GM21447 (cell line): ENCODE measurements at regions not wholly inside any gene's neighbourhood (a gene's known extent, or its start where the extent isn't known, plus 50 kb on each side); places are given as distances from the start of the nearest gene placed in this dataset.
"Not testable (repeated sequence)": the region's sequence is repeated elsewhere in the genome, so short reads cannot be mapped to it uniquely, and the experiment has no call there.

Experiments used
- ATAC-seq: cut with Tn5 transposase; IDR thresholded peaks from one replicate; pipeline ENCODE4 v1.9.1; 2021; ENCODE audit not compliant: unreplicated experiment

- no peak for ATAC-seq
Observed at GRCh38 chr7:90053094-90053493, 101.2 kb upstream of the STEAP1 start.

DNA sequence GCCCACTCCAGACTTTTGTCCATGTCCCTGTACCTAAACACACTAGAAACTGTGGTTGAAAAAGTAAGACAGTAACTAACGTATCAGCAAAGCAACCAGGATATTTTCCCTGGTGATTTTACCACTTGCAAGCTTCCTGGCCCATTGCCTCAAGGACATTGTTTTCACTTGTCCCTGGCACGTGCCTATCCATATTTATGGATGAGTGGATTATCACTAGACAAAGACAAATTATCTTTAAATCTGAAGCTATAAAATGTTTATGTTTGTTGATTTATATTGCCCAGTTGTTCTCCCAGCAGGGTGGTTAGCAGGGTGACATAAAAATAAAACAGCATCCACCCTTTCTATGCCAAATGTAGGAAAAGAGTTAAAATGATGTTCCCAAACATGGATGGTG lies 93.2 kb upstream of the STEAP1 start:
- no peak for ATAC-seq

DNA sequence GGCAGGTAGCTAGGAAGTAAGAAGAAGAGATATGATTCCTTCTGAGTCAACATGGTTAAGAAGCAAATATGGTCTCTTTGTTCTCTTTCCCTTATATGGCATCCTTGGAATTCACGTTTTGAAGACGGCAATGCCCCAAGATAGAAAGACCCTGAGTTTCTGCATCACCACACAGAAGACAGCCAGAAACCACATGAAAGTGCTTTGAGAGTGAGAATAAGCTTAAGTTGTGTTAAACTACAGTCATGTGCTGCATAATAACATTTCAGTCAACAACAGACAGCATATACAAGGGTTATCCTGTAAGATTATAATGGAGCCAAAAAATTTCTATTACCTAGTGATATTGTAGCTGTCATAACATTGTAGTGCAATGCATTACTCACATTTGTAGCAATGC lies 89.9 kb upstream of the STEAP1 start:
- no peak for ATAC-seq

DNA sequence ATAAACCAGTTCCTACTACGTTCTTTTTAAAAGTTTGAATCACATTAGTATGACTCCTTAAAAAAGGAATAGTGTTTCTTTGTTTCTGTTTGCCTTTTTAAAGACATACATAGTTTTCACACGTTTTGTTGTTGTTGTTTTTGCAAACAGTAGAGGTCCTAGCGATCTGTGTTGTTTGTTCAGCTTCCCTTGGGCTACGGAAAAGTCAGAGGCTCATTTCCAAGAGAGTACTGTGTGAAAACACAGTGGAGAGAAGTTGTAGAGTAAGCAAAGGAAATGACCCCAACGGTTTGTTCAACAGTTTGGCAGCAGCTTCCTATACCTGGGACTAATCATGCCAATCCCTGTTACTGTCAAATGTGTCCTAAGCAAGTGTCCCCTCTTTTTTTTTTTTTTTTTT lies 87.1 kb upstream of the STEAP1 start:
- ATAC-seq = no peak

GRCh38 chr7:90070238-90070637 lies 84.0 kb upstream of the STEAP1 start:
- ATAC-seq = not testable (repeated sequence)

- ATAC-seq = no peak
Observed at GRCh38 chr7:90078921-90079320, 75.3 kb upstream of the STEAP1 start.

- ATAC-seq = no peak
Observed at GRCh38 chr7:90081621-90082020, 72.6 kb upstream of the STEAP1 start.

DNA sequence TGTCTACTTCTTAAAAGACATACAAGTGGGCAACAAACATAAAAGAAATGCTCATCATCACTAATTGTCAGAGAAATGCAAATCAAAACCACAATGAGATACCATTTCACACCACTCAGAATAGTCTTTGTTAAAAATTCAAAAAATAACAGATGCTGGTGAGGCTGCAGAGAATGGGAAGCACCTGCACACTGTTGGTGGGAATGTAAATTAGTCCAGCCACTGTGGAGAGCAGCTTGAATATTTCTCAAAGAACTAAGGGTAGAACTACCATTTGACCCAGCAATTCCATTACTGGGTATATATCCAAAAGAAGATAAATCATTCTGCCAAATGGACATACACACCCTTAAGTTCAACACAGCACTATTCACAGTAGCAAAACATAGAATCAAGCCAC lies 61.8 kb upstream of the STEAP1 start:
- no peak for ATAC-seq

- ATAC-seq = no peak
Observed at GRCh38 chr7:90094030-90094429, 60.2 kb upstream of the STEAP1 start.
